T-helper 2 cell treated with Interferon-gamma antibody and Interleukin-4, amounts not matched to agents 100 ng/mL and 5 ng/mL, for 36 hours (primary cell): ENCODE measurements at regions not wholly inside any gene's neighbourhood (a gene's known extent, or its start where the extent isn't known, plus 50 kb on each side); places are given as distances from the start of the nearest gene placed in this dataset.

Source experiments
- intact Hi-C: fragments of 100-400 bp; cut with micrococcal nuclease; formaldehyde crosslinking; loops from one replicate; pipeline ENCODE4 v1.15.1; 2023

- intact Hi-C loops: no loop called here
These were observed 274.2 kb downstream of the ETNK1 start for GRCh38 chr12:22899184-22899583.

- intact Hi-C loops: no loop called here
These were observed 275.4 kb downstream of the ETNK1 start for GRCh38 chr12:22900401-22900800.

DNA sequence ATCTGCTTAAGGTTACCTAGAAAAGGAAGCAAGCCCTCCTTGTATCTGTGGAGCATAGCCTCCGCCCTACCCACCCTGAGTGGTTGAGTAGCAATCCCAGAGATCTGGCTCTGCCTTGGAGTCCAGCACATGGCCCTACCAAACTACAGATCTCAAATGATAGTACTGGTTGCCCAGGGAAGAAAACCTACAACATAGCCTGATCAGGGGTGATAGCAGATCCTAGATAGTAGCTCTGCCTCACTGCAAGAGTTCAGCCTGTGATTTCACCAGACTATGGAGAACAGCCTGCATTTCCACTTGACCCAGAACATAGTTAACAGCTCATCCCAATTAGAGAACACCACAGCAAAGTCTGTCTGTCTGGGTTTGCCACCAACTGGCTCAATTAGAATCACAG is 279.5 kb downstream of the ETNK1 start:
- intact Hi-C loops: no loop called here

DNA sequence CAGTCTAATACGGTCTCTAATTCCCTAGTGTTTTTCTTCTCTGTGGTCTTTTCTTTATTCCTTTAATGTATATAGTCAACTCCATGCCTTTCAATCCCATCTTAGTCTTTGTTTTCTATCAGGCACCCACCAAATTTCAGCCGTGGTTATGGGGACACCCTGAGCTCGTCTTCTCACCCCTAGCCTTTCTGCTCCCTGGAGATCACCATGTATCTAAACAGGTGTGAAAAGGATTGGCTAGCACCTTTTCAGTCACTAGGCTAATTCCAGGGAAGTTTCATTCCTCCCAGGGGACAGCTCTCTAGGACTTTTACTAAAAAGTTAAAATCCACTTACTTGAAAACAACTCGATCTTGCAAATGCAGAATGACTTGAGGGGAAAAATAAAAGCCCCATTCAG is 291.3 kb downstream of the ETNK1 start:
- intact Hi-C loops: no loop called here

GRCh38 chr12:22916815-22917214 is 291.8 kb downstream of the ETNK1 start:
- intact Hi-C loops: no loop called here

- intact Hi-C loops: no loop called here
These were observed 294.9 kb downstream of the ETNK1 start for GRCh38 chr12:22919883-22920282.

GRCh38 chr12:22923768-22924167 is 298.8 kb downstream of the ETNK1 start:
- intact Hi-C loops: no loop called here

DNA sequence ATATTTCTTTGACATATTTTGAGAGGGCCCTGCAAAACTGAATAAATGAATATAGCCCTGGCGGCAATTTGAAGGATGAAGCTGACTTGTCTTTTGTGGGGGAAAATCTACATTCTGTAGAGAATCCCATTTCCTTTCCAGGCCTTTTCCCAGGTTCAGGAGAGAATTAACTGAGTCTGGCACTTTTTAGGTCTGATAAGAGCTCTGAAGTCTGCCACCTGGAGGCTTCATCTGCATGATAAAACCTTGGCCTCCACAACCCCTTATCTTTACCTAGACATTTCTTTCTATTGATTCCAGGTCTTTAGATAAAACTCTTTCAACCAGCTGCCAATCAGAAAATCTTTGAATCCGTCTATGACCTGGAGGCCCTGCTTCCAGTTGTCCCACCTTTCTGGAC is 299.4 kb downstream of the ETNK1 start:
- intact Hi-C loops: no loop called here

- intact Hi-C loops: no loop called here
These were observed 300.7 kb downstream of the ETNK1 start for GRCh38 chr12:22925623-22926022.

- intact Hi-C loops: no loop called here
These were observed 307.5 kb downstream of the ETNK1 start for GRCh38 chr12:22932431-22932830.

DNA sequence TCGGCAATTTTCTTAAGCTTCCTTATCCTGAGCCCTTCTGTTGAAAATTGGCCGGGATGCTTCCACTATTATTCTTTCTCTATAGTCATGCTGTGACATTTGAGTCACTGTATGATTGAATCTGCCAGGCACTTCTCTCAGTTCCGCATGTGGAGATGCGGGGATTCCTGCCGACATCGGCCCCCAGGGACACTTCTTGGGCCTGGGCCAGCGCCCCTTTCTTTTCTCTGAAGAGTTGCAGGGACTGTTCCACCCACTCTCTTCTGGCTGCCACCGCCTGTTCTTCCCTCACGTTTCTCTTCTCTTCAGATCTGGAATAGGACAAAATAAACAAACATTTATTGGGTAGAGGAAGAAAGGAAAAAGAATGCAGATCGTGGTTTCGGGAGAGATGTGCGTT is 310.1 kb downstream of the ETNK1 start:
- intact Hi-C loops: no loop called here

DNA sequence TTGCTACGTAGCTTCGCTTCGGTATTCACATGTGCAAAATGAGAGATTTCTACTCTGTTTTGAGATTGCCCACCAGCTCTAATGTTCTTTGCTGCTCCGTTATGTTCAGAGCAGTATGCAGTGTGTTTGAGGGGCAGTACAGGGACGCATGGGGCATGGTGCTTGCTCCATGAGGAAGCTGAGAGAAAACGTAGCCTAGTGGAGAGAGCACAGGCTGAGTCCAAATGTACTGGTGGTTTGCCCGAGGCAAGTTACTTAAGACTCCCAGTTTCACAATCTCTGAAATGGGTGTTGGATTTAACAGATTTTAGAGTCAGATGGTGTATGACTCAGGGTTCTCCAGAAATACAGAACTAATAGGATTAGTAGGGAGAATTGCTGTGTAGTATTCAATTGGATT is 310.5 kb downstream of the ETNK1 start:
- intact Hi-C loops: no loop called here

GRCh38 chr12:22938323-22938722 is 313.4 kb downstream of the ETNK1 start:
- intact Hi-C loops: no loop called here

- intact Hi-C loops: no loop called here
These were observed 326.2 kb downstream of the ETNK1 start for GRCh38 chr12:22951206-22951605.

GRCh38 chr12:22956690-22957089 is 331.7 kb downstream of the ETNK1 start:
- intact Hi-C loops: no loop called here

- intact Hi-C loops: no loop called here
These were observed 342.2 kb downstream of the ETNK1 start for GRCh38 chr12:22967171-22967570.

DNA sequence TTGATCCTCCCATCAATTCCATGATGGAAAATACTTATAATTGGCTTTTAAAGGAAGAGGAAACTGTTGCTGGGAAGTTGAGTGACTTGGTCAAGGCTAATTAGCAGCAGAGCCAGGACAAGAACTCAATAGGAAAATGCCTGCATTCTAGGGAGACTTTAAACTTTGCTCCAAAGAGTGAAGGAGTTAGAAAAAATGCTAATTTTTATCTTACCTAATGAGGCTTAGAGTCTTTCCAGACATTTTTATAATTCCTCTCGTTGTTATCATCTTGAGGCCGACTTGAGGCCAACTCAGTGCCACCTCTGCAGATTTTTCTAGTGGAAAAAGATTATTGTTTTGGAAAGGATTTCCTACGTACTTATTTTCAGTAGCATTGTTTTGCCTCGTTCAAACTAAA is 344.6 kb downstream of the ETNK1 start:
- intact Hi-C loops: no loop called here

DNA sequence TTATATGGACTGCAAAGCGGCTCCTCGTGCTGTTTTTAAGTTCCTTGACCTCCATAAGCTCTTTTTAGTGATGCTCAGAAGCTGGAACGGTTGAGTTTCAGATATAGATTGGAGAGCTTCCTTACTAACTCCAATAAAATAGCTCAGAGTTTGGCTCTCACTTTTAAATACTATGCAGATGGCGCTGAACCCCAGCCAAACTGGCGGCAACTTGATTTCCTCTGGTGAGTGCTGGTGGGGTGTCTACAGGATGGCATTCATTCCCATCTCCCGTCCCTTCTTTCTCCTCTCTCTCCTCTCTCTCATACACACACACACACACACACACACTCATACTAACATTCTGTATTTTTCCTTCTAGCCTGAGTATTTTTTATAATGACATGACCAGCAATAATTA is 346.3 kb downstream of the ETNK1 start:
- intact Hi-C loops: no loop called here

GRCh38 chr12:22971701-22972191 is 346.8 kb downstream of the ETNK1 start:
- intact Hi-C loops: no loop called here

DNA sequence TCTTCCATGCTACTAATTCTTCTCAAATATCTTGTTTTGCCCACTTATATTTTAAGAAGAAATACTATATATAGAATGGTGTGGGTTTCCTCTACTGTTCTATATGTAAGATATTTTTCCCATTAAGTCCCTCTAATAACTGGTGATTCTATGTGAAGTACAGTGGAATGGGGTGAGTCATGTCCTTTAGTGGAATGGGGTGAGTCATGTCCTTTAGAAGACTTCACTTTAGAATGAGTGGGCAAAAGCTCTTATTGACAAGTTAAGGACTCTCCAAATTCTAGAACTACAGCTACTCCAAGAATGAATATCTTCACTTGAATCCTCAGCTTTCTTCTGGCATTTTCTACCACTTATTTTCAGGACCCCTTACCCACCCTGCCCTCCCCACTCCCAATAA is 349.9 kb downstream of the ETNK1 start:
- intact Hi-C loops: no loop called here

GRCh38 chr12:22978962-22979361 is 354.0 kb downstream of the ETNK1 start:
- intact Hi-C loops: no loop called here

- intact Hi-C loops: no loop called here
These were observed 355.0 kb downstream of the ETNK1 start for GRCh38 chr12:22979854-22980469.

- intact Hi-C loops: no loop called here
These were observed 356.7 kb downstream of the ETNK1 start for GRCh38 chr12:22981711-22982110.

- intact Hi-C loops: no loop called here
These were observed 357.7 kb downstream of the ETNK1 start for GRCh38 chr12:22982635-22983034.
